Testis (tissue), 2 donors: ENCODE measurements at regions not wholly inside any gene's neighbourhood (a gene's known extent, or its start where the extent isn't known, plus 50 kb on each side); places are given as distances from the start of the nearest gene placed in this dataset.

Source experiments
- CTCF ChIP-seq, 3 experiments: fragments of 450-650 bp in 2 of 3; fragments of 200-600 bp in 1 of 3; sonication (generic) in 1 of 3; IDR thresholded peaks; one replicate each; pipeline ENCODE4 v1.5.1; 2016 to 2019; ENCODE audit warnings: antibody characterized with exemption in 3 of 3, mild to moderate bottlenecking in 2 of 3, moderate library complexity in 1 of 3
- POLR2A ChIP-seq: fragments of 450-650 bp; IDR thresholded peaks from one replicate; pipeline ENCODE4 v1.6.1; 2017; ENCODE audit warnings: antibody characterized with exemption, mild to moderate bottlenecking, moderate library complexity

GRCh38 chr21:18041012-18041411, 203.6 kb upstream of the CHODL start:
- TF ChIP-seq CTCF (IDR thresholded peaks at IDR 0.05) = peak in 2 of 3 experiments; percentile 43 to 47
- no peak for TF ChIP-seq POLR2A
